Retinal pigment epithelial cell (primary cell): ENCODE measurements at regions not wholly inside any gene's neighbourhood (a gene's known extent, or its start where the extent isn't known, plus 50 kb on each side); places are given as distances from the start of the nearest gene placed in this dataset.

Source experiments
- DNase-seq: peaks from one replicate; pipeline ENCODE4 v3.0.0-alpha.2; 2010; ENCODE audit warnings: low read depth
- H3K4me3 ChIP-seq: 2 replicates; pipeline ENCODE4 v1.5.1; 2011; ENCODE audit warnings: mild to moderate bottlenecking, low read length, control low read depth, moderate library complexity
- CTCF ChIP-seq: conservative IDR thresholded peaks from 2 replicates; pipeline ENCODE4 v1.5.1; 2011; ENCODE audit warnings: low read depth, low read length, control low read depth, inconsistent platforms

- H3K4me3 ChIP-seq, result no peak overlapping the region
- no peak for DNase-seq
- TF ChIP-seq CTCF, result no peak
Observed at GRCh38 chr11:13896175-13896980, 66.1 kb upstream of the SPON1 start.

- no peak for DNase-seq
- no peak overlapping the region for H3K4me3 ChIP-seq
- no peak for TF ChIP-seq CTCF
Observed at GRCh38 chr11:13896981-13897353, 65.6 kb upstream of the SPON1 start.

- H3K4me3 ChIP-seq, result no peak overlapping the region
- DNase-seq, result no peak
Observed at GRCh38 chr11:13897646-13898276, 64.8 kb upstream of the SPON1 start.

GRCh38 chr11:13899603-13900002 is 62.9 kb upstream of the SPON1 start:
- H3K4me3 ChIP-seq, result no peak overlapping the region
- no peak for DNase-seq
- no peak for TF ChIP-seq CTCF

More at GRCh38 chr11:13897646-13898276, 64.8 kb upstream of the SPON1 start:
- TF ChIP-seq CTCF, result no peak

- DNase-seq, result no peak
- no peak overlapping the region for H3K4me3 ChIP-seq
- no peak for TF ChIP-seq CTCF
Observed at GRCh38 chr11:13902523-13902922, 60.0 kb upstream of the SPON1 start.

- no peak overlapping the region for H3K4me3 ChIP-seq
- DNase-seq, result no peak
- TF ChIP-seq CTCF, result no peak
Observed at GRCh38 chr11:13905137-13905781, 57.3 kb upstream of the SPON1 start.
